DMS 273 treated with DMSO at 0.1 percent for 48 hours (cell line): ENCODE measurements at regions not wholly inside any gene's neighbourhood (a gene's known extent, or its start where the extent isn't known, plus 50 kb on each side); places are given as distances from the start of the nearest gene placed in this dataset.
"Not testable (repeated sequence)": the region's sequence is repeated elsewhere in the genome, so short reads cannot be mapped to it uniquely, and the experiment has no call there.

Experiments
- DNase-seq: peaks from one replicate; lab custom pipeline; 2025; lab: John Stamatoyannopoulos, UW

DNA sequence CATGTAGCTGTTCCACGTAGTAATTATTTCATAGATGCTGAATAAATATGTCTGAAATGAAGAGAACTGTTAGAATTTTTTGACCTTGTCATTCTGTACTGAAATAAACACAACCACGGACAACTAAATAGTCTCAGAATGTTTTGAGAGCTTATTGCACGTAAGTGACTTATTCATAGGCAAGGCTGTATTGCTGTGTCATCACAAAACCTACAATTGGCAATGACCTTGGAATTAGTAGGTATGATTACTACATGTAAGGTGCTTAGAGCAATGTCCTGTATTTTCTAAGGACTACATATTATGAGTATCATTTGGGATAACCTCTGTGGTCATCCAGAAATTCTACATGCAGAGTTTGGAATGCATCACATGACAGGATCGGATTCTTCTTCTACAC, 237.2 kb upstream of the PUDP start:
- no peak for DNase-seq

GRCh38 chrX:7378406-7378805, 230.5 kb upstream of the PUDP start:
- no peak for DNase-seq

- DNase-seq = no peak
Observed at GRCh38 chrX:7372825-7373525, 225.0 kb upstream of the PUDP start.

GRCh38 chrX:7362111-7362510, 214.2 kb upstream of the PUDP start:
- no peak for DNase-seq

GRCh38 chrX:7351926-7352325, 204.0 kb upstream of the PUDP start:
- DNase-seq = no peak

DNA sequence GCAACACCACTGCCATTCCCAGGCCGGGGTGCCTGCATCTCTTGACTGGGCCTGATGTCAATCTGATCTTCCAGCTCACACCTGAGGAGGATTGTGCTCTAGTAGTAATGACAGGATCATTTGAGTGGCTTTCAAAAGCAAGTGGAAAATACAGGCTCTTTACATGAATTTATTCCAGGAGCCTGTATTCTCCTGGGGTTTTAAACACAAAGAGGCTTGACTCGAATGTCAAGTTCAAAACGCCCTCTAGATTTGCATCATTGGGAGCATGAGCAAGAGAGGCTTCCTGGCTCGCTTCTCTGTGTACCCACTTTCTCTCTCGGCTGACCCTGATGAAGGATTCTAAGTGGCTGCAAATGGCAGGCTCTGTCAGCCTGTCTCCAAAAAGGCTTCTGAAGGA, 199.5 kb upstream of the PUDP start:
- no peak for DNase-seq

DNA sequence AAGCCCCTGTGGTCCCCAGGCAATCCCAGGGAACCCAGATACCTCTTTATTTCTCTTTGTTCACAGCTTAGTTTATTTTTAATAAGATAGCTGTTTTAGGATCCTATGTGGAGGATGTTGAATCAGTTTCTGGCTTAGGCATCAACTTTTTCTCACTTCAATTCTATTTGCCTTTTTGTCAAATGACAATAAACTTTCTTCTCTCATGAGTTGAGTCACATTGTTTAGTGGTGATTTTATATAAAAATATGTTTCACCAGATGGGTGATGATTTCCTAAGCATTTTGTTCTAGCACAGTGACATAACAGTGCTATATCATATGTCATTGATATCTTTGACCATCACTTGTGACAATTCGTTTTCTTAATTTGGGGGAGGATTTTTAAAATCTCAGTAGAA, 198.1 kb upstream of the PUDP start:
- no peak for DNase-seq

DNA sequence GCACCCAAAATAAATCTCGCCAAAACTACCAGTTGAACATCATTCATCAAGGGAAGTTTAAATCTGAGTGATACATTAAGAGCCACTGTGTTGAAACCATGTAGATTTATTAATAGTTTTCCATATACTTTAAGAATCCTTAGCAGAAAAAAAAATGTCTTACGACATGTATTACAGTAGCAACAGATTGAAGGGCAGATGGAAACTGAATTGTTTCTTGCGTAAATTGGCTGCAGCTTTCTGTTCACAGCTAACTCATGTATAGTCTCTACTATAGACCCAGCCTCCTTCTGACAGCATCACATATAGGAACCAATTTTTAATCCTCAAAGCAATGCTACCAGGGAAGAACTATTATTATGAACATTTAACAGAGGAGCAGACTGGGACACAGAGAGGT, 195.2 kb upstream of the PUDP start:
- DNase-seq = no peak

- not testable (repeated sequence) for DNase-seq
Observed at GRCh38 chrX:7335816-7336362, 187.9 kb upstream of the PUDP start.

- no peak for DNase-seq
Observed at GRCh38 chrX:7334253-7334935, 186.4 kb upstream of the PUDP start.

GRCh38 chrX:7330971-7331746, 183.2 kb upstream of the PUDP start:
- DNase-seq = no peak

DNA sequence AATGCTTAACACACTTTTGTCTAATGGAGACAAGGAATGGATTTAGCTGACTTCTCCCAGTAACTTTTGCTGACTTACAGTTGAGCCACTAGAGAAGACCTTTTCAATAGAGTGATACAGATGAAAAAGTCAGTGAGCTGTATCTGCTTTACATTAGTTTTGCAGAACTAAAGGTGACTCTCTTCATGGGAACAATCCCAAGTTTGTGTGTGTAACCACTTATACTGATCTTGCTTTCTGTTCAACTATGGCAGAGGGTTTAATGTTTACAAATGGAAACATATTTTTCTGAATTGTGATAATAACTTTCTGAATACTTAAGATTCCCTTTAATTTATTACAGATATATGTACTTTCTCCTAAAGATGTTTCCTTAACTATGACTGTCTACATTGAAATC, 182.6 kb upstream of the PUDP start:
- no peak for DNase-seq

DNA sequence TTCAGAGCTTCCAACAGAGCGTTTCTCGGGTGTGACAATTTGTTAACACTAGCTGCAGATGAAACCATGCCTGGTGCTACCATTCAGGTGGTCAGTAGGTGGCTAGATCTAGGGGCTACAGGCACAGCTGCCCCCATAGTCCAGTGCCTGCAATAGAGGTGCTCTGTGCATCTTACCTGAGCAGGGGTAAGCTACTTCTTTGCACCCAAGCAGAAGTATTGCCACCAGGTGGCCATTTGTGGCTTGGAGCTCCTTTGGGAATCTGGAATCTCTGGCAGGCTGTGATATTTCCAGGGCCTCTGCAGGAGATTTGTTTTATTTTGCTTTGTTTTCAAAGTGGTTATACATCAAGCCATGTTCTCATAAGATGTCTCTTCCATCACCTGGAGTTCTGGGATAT, 170.7 kb upstream of the PUDP start:
- DNase-seq = no peak

- no peak for DNase-seq
Observed at GRCh38 chrX:7318241-7318640, 170.3 kb upstream of the PUDP start.

DNA sequence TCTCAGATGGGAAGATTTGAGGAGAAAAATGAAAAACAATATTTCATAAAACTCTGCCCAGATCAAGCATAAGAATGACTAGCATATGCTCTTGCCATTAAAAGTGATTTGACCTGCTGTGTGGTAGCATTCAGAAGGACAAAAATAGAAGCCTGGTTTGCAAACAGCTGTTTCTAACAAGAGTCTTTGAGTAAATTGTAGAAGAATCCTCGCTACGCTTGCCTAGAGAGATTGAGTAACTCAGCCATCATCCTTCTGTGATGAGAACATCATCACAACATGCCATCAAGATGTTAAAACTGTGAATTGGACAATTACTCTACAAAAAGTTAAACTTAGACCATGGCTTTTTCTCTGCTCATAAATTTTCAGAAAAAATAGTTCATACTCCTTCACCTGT, 168.9 kb upstream of the PUDP start:
- DNase-seq = no peak

DNA sequence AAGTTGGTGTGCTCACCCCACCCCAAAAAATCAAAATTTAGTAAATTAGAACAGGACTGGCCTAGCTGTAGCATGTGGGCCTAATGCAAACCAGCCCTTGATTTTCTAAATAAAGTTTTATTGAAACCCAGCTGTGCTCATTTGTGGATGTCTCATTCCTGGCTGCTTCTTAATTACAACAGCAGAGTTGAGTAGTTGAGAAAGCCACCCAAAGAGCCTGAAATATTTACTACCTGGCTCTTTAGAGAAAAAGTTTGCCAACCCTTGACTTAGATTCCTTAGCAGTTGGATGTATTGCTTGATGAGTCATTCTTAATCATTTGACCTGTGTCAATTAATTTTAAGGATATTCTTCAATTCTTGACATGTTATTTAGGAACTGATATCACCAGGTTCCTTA, 168.3 kb upstream of the PUDP start:
- no peak for DNase-seq

- no peak for DNase-seq
Observed at GRCh38 chrX:7314425-7314824, 166.5 kb upstream of the PUDP start.

DNA sequence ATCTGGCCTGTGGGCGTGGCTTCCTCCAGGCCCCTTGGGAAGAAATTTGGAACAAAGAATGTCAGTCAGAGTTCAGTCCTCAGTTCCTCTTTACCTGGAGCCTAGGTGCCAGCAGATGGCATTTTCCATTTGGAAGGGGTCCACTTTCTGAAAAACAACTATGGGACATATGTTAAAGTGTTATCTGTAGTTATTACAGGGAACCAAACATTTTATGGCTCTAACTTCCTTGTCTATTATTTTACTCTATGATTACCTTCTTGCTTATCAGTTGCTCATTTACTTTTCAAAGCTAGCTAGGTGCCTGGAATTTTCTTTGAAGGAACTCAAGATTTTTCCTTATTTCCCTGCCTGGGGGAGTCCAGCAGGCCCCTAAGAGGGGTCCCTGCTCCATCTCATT, 159.8 kb upstream of the PUDP start:
- no peak for DNase-seq

GRCh38 chrX:7294483-7294882, 146.5 kb upstream of the PUDP start:
- DNase-seq = no peak

- no peak for DNase-seq
Observed at GRCh38 chrX:7286168-7286837, 138.3 kb upstream of the PUDP start.

- no peak for DNase-seq
Observed at GRCh38 chrX:7285765-7286164, 137.8 kb upstream of the PUDP start.

DNA sequence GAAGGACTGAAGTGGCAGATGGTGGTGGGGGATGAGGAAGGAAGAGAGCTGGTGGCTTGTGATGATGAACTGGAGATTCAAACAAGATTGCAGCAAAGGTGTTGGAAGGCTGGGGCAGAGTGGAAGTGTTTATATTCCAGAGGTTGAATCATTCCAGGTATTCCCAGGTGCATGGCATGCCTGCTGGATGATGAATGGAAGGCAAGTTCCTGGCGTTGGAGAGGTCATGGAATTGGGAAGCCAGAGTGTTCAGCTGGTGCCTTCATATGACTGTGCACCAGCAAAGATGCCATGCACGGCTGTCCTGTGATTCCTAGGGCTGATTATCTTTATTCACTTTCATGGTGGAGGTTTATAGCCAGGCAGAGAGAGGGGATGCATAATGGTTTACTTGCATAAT, 135.8 kb upstream of the PUDP start:
- no peak for DNase-seq
